HAP-1 (cell line): ENCODE measurements at regions not wholly inside any gene's neighbourhood (a gene's known extent, or its start where the extent isn't known, plus 50 kb on each side); places are given as distances from the start of the nearest gene placed in this dataset.
A peak's percentile ranks its signal among the peaks of the same experiment; 100 is the strongest.
"Not testable (repeated sequence)": the region's sequence is repeated elsewhere in the genome, so short reads cannot be mapped to it uniquely, and the experiment has no call there.

ENCODE experiments used
- DNase-seq, 2 experiments: peaks; one replicate each; pipeline ENCODE4 v3.0.0-alpha.2; 2016 to 2020; ENCODE audit warnings: low spot score in 2 of 2
- H3K27me3 ChIP-seq: fragments of 250-450 bp; sonication (Bioruptor Pico); 2 replicates; pipeline ENCODE4 v1.5.1; 2020; ENCODE audit warnings: low read depth, mild to moderate bottlenecking, moderate library complexity
- H3K36me3 ChIP-seq: fragments of 250-450 bp; sonication (Bioruptor Pico); replicated peaks from 2 replicates; pipeline ENCODE4 v1.5.1; 2020; ENCODE audit warnings: mild to moderate bottlenecking
- H3K4me1 ChIP-seq: fragments of 250-450 bp; sonication (Bioruptor Pico); 2 replicates; pipeline ENCODE4 v1.5.1; 2020; ENCODE audit warnings: mild to moderate bottlenecking
- H3K4me3 ChIP-seq: fragments of 250-450 bp; sonication (Bioruptor Pico); 2 replicates; pipeline ENCODE4 v1.5.1; 2020; ENCODE audit warnings: mild to moderate bottlenecking, moderate library complexity
- H3K9me3 ChIP-seq: fragments of 250-450 bp; sonication (Bioruptor Pico); 2 replicates; pipeline ENCODE4 v1.5.1; 2020; ENCODE audit warnings: mild to moderate bottlenecking, moderate library complexity
- in situ Hi-C: fragments of 300-500 bp; cut with MboI; formaldehyde crosslinking; loops from 3 replicates; pipeline ENCODE4 v1.14.3; 2020; ENCODE audit warnings: low sequenced_read_pairs, inconsistent platforms, mixed read lengths

- peak overlapping the region; percentile 0; the same call in 1 of the 2 replicates for H3K4me3 ChIP-seq
- peaks cover 61% of the 10 kb centered on the region for H3K4me1 ChIP-seq
- no peaks in the 10 kb centered on the region for H3K9me3 ChIP-seq
- in situ Hi-C loops: no loop called here
- H3K27me3 ChIP-seq: no peaks in the 10 kb centered on the region
- H3K36me3 ChIP-seq: no peaks in the 10 kb centered on the region
- peak; percentile 50 to 67 for DNase-seq
Observed at GRCh38 chr20:53739799-53740785, 146.5 kb upstream of the ZNF217 start.

DNA sequence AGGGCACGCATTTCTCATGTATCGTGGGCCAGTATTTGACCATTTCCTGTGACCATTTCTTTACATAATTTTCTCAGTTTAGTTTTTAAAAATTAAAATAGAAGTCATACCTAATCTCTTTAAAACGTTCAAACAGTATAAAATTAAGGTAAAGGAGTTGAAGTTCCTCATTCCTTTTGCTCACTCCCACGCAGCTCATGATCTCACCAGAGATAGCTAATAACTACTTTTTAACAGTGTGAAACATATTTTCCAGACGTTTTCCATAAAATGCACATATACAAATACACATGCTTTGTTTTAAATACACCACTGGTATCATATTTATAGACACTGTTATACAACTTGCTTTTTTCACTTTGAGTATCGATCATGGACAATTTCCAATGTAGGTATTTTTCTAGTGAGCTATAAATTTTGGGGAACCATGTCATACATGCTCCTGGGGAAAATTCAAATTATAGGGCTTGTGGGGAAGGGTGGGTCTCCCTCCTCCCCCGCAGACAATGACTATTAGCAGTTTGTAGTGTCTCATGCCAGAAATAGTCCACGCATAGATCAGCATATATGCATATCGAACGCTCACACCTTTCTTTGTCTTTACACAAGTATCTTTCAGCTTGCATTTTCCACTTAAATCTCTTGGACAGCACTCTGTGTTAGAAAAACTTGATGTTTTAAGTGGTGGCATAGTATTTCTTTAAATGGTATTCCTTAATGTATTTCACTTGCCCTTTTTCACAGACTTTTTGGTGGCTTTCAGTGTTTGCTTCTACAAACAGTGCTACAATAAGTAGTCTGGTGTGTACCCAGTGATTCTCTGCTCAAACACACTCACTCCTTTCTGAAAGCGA, 145.5 kb upstream of the ZNF217 start:
- Histone ChIP-seq H3K4me1 (peaks cover 61% of the 10 kb centered on the region), H3K27me3 (no peaks in the 10 kb centered on the region), H3K9me3 (no peaks in the 10 kb centered on the region), H3K36me3 (no peaks in the 10 kb centered on the region), H3K4me3 (0 out of 2 replicates have a peak overlapping the region, but pooled peaks have one; percentile 0)
- DNase-seq: peak in 1 of 2 experiments; percentile 32
- in situ Hi-C loops: no loop called here

DNA sequence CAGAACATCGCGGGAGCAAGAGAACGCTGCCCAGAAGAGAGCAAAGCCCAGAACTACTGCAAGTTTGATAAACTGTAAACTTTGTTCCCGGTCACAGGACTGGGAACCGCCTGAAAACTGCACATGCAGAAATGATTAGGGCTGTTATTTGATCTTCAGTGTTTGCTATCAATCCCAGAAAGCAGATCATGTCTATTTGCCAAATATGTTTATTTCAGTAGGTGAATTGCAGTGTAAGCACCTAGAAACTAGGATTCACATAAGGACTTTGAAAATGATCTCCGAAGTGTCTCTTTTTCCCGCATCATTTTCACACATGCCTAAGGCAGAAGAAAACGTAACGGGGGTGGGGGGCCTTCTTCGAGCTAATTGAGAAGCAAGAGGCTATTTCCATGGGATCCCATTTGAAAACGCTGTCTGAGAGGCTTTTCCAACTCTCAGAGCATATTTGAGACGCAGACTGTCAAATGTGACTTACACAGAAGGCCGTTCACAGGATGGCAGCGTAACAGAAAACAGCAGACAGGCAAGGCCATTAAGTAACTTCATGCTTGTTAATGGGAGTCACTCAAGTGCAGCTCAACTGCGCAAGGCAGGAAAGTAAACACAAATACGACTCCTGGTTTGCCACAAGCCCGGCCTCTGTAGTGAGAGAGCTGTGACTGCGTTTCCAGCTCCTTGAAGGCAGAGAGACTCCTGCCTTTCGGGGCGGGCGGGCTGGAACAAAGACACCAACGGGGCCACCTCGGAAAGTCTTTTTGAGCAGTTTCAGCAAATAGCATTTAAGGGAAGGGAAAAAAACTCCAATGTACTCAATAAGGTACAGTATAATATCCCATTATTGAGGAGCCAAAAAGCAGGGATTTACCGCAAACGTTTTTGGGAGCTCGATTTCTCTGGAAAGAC, 144.7 kb upstream of the ZNF217 start:
- H3K27me3 ChIP-seq: no peaks in the 10 kb centered on the region
- in situ Hi-C loops: no loop called here
- H3K4me3 ChIP-seq: 0 out of 2 replicates have a peak overlapping the region, but pooled peaks have one; percentile 0
- peaks cover 61% of the 10 kb centered on the region for H3K4me1 ChIP-seq
- peak; percentile 86 to 93 for DNase-seq
- no peaks in the 10 kb centered on the region for H3K9me3 ChIP-seq
- no peaks in the 10 kb centered on the region for H3K36me3 ChIP-seq

DNA sequence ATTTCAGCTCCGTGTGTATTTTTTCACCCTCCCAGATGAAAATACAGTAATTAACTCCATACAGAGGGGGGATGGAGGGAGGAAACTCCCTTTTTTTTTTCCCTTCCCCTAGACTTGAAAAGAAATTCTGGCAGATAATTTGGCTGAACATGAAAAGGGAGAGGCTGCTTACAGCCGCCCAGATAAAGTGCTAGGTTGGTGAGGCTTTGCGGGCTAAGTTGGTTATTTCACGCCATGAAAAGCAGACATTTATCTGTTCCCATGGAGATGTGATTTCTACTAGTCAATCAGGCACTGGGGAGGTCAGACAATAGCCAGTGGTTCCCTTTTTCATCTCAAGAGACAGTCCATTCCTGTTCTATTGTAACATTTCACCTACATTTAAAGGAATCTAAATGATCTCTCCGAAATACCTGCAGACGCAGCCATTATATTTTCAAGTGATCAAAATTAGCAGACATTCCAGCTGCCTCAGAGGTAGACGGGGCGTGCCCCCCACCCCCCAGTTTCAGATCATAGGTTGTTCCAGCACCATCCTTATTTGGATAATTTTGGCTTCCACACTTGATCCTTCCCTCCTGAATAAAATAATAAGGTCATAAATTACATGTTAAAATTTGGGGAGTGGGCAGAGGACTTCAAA, 143.9 kb upstream of the ZNF217 start:
- Histone ChIP-seq H3K4me1 (peaks cover 61% of the 10 kb centered on the region), H3K27me3 (no peaks in the 10 kb centered on the region), H3K36me3 (no peaks in the 10 kb centered on the region), H3K4me3 (no peak overlapping the region), H3K9me3 (no peaks in the 10 kb centered on the region)
- in situ Hi-C loops: no loop called here
- peak; percentile 34 to 52 for DNase-seq

- in situ Hi-C loops: no loop called here
- Histone ChIP-seq H3K4me3 (peak overlapping the region; percentile 4; the same call in 1 of the 2 replicates), H3K9me3 (no peaks in the 10 kb centered on the region), H3K36me3 (no peaks in the 10 kb centered on the region), H3K4me1 (peaks cover 61% of the 10 kb centered on the region), H3K27me3 (no peaks in the 10 kb centered on the region)
- peak; percentile 24 to 42 for DNase-seq
Observed at GRCh38 chr20:53736757-53737395, 143.2 kb upstream of the ZNF217 start.

- no peaks in the 10 kb centered on the region for H3K36me3 ChIP-seq
- no peaks in the 10 kb centered on the region for H3K9me3 ChIP-seq
- DNase-seq: peak; percentile 61 to 70
- H3K4me1 ChIP-seq: peaks cover 56% of the 10 kb centered on the region
- in situ Hi-C loops: no loop called here
- H3K4me3 ChIP-seq: peak overlapping the region; percentile 4; the same call in 1 of the 2 replicates
- no peaks in the 10 kb centered on the region for H3K27me3 ChIP-seq
Observed at GRCh38 chr20:53736122-53736756, 142.6 kb upstream of the ZNF217 start.

GRCh38 chr20:53735536-53736050, 142.0 kb upstream of the ZNF217 start:
- Histone ChIP-seq H3K9me3 (no peaks in the 10 kb centered on the region), H3K27me3 (no peaks in the 10 kb centered on the region), H3K4me3 (no peak overlapping the region), H3K4me1 (peaks cover 50% of the 10 kb centered on the region), H3K36me3 (no peaks in the 10 kb centered on the region)
- in situ Hi-C loops: no loop called here
- peak in 1 of 2 experiments; percentile 61 for DNase-seq

DNA sequence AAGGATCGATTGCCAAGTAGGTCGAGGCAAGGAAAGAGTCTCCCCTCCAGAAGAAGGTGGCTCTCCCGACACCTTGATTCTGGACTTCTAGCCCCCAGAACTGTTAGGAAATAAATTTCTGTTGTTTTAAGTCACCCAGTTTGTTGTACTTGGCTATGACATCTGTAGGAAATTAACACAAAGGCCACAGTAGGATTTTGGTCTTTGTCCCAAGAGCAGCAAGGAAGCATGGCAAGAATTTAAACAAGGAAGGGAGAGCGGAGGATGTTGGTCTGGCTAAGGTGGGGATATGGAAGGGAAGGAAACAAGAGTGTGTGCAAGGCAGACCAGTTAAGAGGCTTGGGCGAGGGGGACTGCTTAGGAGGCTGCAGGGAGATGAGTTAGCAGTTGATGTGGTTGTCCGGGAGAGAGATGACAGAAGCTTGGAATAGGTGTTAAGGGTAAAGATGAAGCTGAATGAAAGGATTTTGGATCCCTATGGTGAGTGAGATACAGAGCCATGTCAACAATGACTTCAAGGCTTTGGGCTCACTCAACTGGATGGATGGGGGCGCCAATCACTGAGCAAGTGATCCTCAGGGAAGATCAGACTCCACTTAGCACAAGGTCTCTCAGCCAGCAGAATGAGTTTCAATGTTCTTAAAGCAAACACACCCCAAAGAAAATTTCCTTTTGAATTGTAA, 140.5 kb upstream of the ZNF217 start:
- Histone ChIP-seq H3K36me3 (no peaks in the 10 kb centered on the region), H3K4me3 (no peak overlapping the region), H3K9me3 (no peaks in the 10 kb centered on the region), H3K27me3 (no peaks in the 10 kb centered on the region), H3K4me1 (peaks cover 35% of the 10 kb centered on the region)
- in situ Hi-C loops: no loop called here
- no peak for DNase-seq

GRCh38 chr20:53731595-53731994, 138.0 kb upstream of the ZNF217 start:
- in situ Hi-C loops: no loop called here
- Histone ChIP-seq H3K36me3 (no peaks in the 10 kb centered on the region), H3K27me3 (no peaks in the 10 kb centered on the region), H3K9me3 (no peaks in the 10 kb centered on the region), H3K4me3 (no peak overlapping the region), H3K4me1 (peaks cover 11% of the 10 kb centered on the region)
- no peak for DNase-seq

GRCh38 chr20:53728359-53728758, 134.7 kb upstream of the ZNF217 start:
- H3K36me3 ChIP-seq: no peaks in the 10 kb centered on the region
- no peak for DNase-seq
- in situ Hi-C loops: no loop called here
- H3K9me3 ChIP-seq: no peaks in the 10 kb centered on the region
- H3K4me1 ChIP-seq: no peaks in the 10 kb centered on the region; the same call in 1 of the 2 replicates
- H3K4me3 ChIP-seq: no peak overlapping the region
- no peaks in the 10 kb centered on the region for H3K27me3 ChIP-seq

DNA sequence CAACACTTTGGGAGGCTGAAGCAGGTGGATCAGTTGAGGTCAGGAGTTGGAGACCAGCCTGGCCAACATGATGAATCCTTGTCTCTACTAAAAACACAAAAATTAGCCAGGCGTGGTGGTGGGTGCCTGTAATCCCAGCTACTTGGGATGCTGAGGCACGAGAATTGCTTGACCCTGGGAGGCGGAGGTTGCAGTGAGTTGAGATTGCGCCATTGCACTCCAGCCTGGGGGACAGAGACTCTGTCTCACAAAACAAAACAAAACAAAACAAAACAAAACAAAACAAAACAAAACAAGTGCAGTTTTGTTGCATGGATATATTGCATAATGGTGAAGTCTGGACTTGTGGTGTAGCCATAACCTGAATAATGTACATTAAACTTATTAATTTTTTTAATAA, 133.6 kb upstream of the ZNF217 start:
- DNase-seq, H3K27me3 ChIP-seq, H3K36me3 ChIP-seq, H3K4me1 ChIP-seq, H3K9me3 ChIP-seq, H3K4me3 ChIP-seq, in situ Hi-C loops: not testable (repeated sequence)
